CD4-positive, alpha-beta T cell treated with Interleukin-21 for 1 hour (primary cell): ENCODE measurements at regions not wholly inside any gene's neighbourhood (a gene's known extent, or its start where the extent isn't known, plus 50 kb on each side); places are given as distances from the start of the nearest gene placed in this dataset.

Source experiments
- DNase-seq: peaks from one replicate; pipeline ENCODE4 v3.0.0-alpha.2; 2020

GRCh38 chr2:16023506-16024360 is 83.4 kb downstream of the MYCN start:
- DNase-seq: no peak

- no peak for DNase-seq
These were observed 82.3 kb downstream of the MYCN start for GRCh38 chr2:16022548-16023240.

- DNase-seq: no peak
These were observed 81.4 kb downstream of the MYCN start for GRCh38 chr2:16021611-16022363.

GRCh38 chr2:16020389-16021008 is 80.1 kb downstream of the MYCN start:
- DNase-seq: no peak

- no peak for DNase-seq
These were observed 79.4 kb downstream of the MYCN start for GRCh38 chr2:16019617-16020351.

- DNase-seq: no peak
These were observed 78.7 kb downstream of the MYCN start for GRCh38 chr2:16019060-16019480.

- DNase-seq: no peak
These were observed 78.1 kb downstream of the MYCN start for GRCh38 chr2:16018277-16019059.

- DNase-seq: no peak
These were observed 75.9 kb downstream of the MYCN start for GRCh38 chr2:16016282-16016681.

GRCh38 chr2:16015903-16016265 is 75.5 kb downstream of the MYCN start:
- no peak for DNase-seq

- no peak for DNase-seq
These were observed 75.0 kb downstream of the MYCN start for GRCh38 chr2:16015210-16015902.

- no peak for DNase-seq
These were observed 74.5 kb downstream of the MYCN start for GRCh38 chr2:16014802-16015201.

- no peak for DNase-seq
These were observed 73.9 kb downstream of the MYCN start for GRCh38 chr2:16014041-16014787.

- DNase-seq: no peak
These were observed 73.1 kb downstream of the MYCN start for GRCh38 chr2:16013359-16013911.

- no peak for DNase-seq
These were observed 72.4 kb downstream of the MYCN start for GRCh38 chr2:16012626-16013358.

GRCh38 chr2:16012029-16012596 is 71.8 kb downstream of the MYCN start:
- DNase-seq: no peak

- no peak for DNase-seq
These were observed 71.2 kb downstream of the MYCN start for GRCh38 chr2:16011621-16011960.

- DNase-seq: no peak
These were observed 70.7 kb downstream of the MYCN start for GRCh38 chr2:16010951-16011620.

- no peak for DNase-seq
These were observed 69.7 kb downstream of the MYCN start for GRCh38 chr2:16010011-16010410.
